GM23338 (cell line): ENCODE measurements at regions not wholly inside any gene's neighbourhood (a gene's known extent, or its start where the extent isn't known, plus 50 kb on each side); places are given as distances from the start of the nearest gene placed in this dataset.

ENCODE experiments used
- ATAC-seq: fragments of 200-7000 bp; cut with Tn5 transposase; 3 replicates; pipeline ENCODE4 v1.9.1; 2020
- DNase-seq: peaks from one replicate; pipeline ENCODE4 v3.0.0-alpha.2; 2015; ENCODE audit warnings: low spot score
- H2AFZ ChIP-seq: fragments of 200-600 bp; sonication (generic); 2 replicates; pipeline ENCODE4 v1.8.0; 2016; ENCODE audit warnings: antibody characterized with exemption, mild to moderate bottlenecking, moderate library complexity
- H3F3A ChIP-seq: fragments of 200-600 bp; sonication (generic); replicated peaks from 2 replicates; pipeline ENCODE4 v1.8.0; 2017; ENCODE audit warnings: antibody characterized with exemption, mixed run types, low read depth
- H3K27ac ChIP-seq: fragments of 200-600 bp; sonication (generic); 2 replicates; pipeline ENCODE4 v1.6.1; 2016; ENCODE audit warnings: low read depth
- H3K27me3 ChIP-seq: fragments of 200-600 bp; sonication (generic); 2 replicates; pipeline ENCODE4 v1.8.0; 2016; ENCODE audit warnings: mild to moderate bottlenecking, mixed run types, moderate library complexity; ENCODE audit not compliant: insufficient read depth
- H3K36me3 ChIP-seq: fragments of 200-600 bp; sonication (generic); 2 replicates; pipeline ENCODE4 v1.8.0; 2016; ENCODE audit warnings: mild to moderate bottlenecking; ENCODE audit not compliant: insufficient read depth
- H3K4me1 ChIP-seq: fragments of 200-600 bp; sonication (generic); 2 replicates; pipeline ENCODE4 v1.8.0; 2016; ENCODE audit warnings: mild to moderate bottlenecking, moderate library complexity; ENCODE audit not compliant: insufficient read depth
- H3K4me2 ChIP-seq: fragments of 200-600 bp; sonication (generic); 2 replicates; pipeline ENCODE4 v1.7.1; 2017; ENCODE audit warnings: mixed run types
- H3K4me3 ChIP-seq: fragments of 200-600 bp; sonication (generic); 2 replicates; pipeline ENCODE4 v1.6.1; 2016; ENCODE audit warnings: mixed run types
- H3K79me2 ChIP-seq: fragments of 200-600 bp; sonication (generic); replicated peaks from 2 replicates; pipeline ENCODE4 v1.8.0; 2017; ENCODE audit warnings: mild to moderate bottlenecking; ENCODE audit not compliant: insufficient read depth
- H3K9me2 ChIP-seq: fragments of 200-600 bp; sonication (generic); 2 replicates; pipeline ENCODE4 v1.8.0; 2017; ENCODE audit not compliant: insufficient read depth
- H4K20me1 ChIP-seq: fragments of 200-600 bp; sonication (generic); replicated peaks from 2 replicates; pipeline ENCODE4 v1.8.0; 2017; ENCODE audit warnings: mild to moderate bottlenecking; ENCODE audit not compliant: insufficient read depth
- H3K27ac Mint-ChIP-seq: 2 replicates; pipeline ENCODE4 v1.8.0; 2020; ENCODE audit warnings: inconsistent platforms, mild to moderate bottlenecking, moderate library complexity, mixed read lengths
- H3K27me3 Mint-ChIP-seq: 3 replicates; pipeline ENCODE4 v1.8.0; 2022; ENCODE audit warnings: low read depth, mild to moderate bottlenecking, moderate library complexity, mixed read lengths, inconsistent platforms; ENCODE audit not compliant: insufficient read depth, poor library complexity
- H3K36me3 Mint-ChIP-seq: 3 replicates; pipeline ENCODE4 v1.8.0; 2021; ENCODE audit warnings: low read depth, mild to moderate bottlenecking, inconsistent platforms, moderate library complexity, mixed read lengths
- H3K4me1 Mint-ChIP-seq: 3 replicates; pipeline ENCODE4 v1.8.0; 2020; ENCODE audit warnings: mild to moderate bottlenecking, inconsistent platforms, mixed read lengths
- H3K4me3 Mint-ChIP-seq: 3 replicates; pipeline ENCODE4 v1.8.0; 2021; ENCODE audit warnings: moderate library complexity, mild to moderate bottlenecking, inconsistent platforms, mixed read lengths
- H3K9me3 Mint-ChIP-seq: 3 replicates; pipeline ENCODE4 v1.8.0; 2020; ENCODE audit warnings: moderate library complexity, mild to moderate bottlenecking, inconsistent platforms, mixed read lengths
- CREB1 ChIP-seq: fragments of 250-450 bp; sonication (Bioruptor Pico); IDR thresholded peaks from 2 replicates; pipeline ENCODE4 v1.5.0; 2020; ENCODE audit warnings: low read depth, mild to moderate bottlenecking, moderate library complexity
- EZH2 ChIP-seq: fragments of 200-600 bp; sonication (generic); IDR thresholded peaks from one replicate; pipeline ENCODE4 v1.8.0; 2017; ENCODE audit warnings: antibody characterized with exemption, mild to moderate bottlenecking, low read depth; ENCODE audit not compliant: unreplicated experiment
- EZH2phosphoT487 ChIP-seq: fragments of 200-600 bp; sonication (generic); IDR thresholded peaks from one replicate; pipeline ENCODE4 v1.8.1; 2018; ENCODE audit warnings: antibody characterized with exemption; ENCODE audit not compliant: unreplicated experiment
- JUNB ChIP-seq: IDR thresholded peaks from one replicate; pipeline ENCODE4 v1.6.1; 2016; ENCODE audit warnings: antibody characterized with exemption; ENCODE audit not compliant: unreplicated experiment
- NANOG ChIP-seq: IDR thresholded peaks from 2 replicates; pipeline ENCODE4 v1.6.1; 2016; ENCODE audit warnings: antibody characterized with exemption, borderline replicate concordance
- POLR2AphosphoS5 ChIP-seq: IDR thresholded peaks from 2 replicates; pipeline ENCODE4 v1.6.1; 2016; ENCODE audit warnings: antibody characterized with exemption, low read depth
- STAT1 ChIP-seq: IDR thresholded peaks from one replicate; pipeline ENCODE4 v1.6.1; 2016; ENCODE audit warnings: antibody characterized with exemption; ENCODE audit not compliant: unreplicated experiment
- ZNF114 ChIP-seq: fragments of 250-450 bp; sonication (Bioruptor Pico); IDR thresholded peaks from 2 replicates; pipeline ENCODE4 v1.5.0; 2020; ENCODE audit warnings: mild to moderate bottlenecking, moderate library complexity
- ZNF331 ChIP-seq: fragments of 250-450 bp; sonication (Bioruptor Pico); IDR thresholded peaks from 2 replicates; pipeline ENCODE4 v1.5.0; 2020; ENCODE audit warnings: low read depth, mild to moderate bottlenecking, moderate library complexity
- TF ChIP-seq, protein P1 (sequence below): IDR thresholded peaks from one replicate; pipeline ENCODE4 v1.6.1; 2018; ENCODE audit warnings: antibody characterized with exemption; ENCODE audit not compliant: unreplicated experiment
- TF ChIP-seq, protein P2 (sequence below), 2 experiments: fragments of 200-600 bp in 1 of 2; sonication (generic) in 1 of 2; conservative IDR thresholded peaks; 2 replicates each; pipeline versions ENCODE4 v1.5.1 to v1.6.1; 2016 to 2017; ENCODE audit warnings: antibody characterized with exemption in 2 of 2, low read depth in 2 of 2, mild to moderate bottlenecking in 2 of 2, moderate library complexity in 1 of 2
- TF ChIP-seq, protein P3 (sequence below): fragments of 250-450 bp; sonication (Bioruptor Pico); IDR thresholded peaks from 2 replicates; pipeline ENCODE4 v1.5.0; 2020; ENCODE audit warnings: mild to moderate bottlenecking, moderate library complexity

DNA sequence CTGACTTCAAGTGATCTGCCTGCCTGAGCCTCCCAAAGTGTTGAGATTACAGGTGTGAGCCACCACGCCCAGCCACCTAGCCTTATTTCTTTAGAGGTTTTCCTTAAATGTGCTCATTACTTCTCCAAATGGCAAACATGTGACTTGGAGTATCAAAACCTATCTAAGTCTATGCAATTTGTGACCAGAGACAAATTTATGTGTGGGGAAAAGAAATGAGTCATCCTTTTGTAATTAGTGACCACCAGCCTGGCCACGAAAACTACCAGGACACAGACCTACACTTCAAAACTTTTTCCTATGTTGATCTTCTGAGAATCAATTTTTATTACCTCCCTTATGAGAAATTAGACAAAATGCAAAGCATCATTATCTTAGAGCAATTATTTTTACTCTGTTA lies 64.6 kb upstream of the OGFRL1 start (continued):
- TF ChIP-seq, protein P1, sequence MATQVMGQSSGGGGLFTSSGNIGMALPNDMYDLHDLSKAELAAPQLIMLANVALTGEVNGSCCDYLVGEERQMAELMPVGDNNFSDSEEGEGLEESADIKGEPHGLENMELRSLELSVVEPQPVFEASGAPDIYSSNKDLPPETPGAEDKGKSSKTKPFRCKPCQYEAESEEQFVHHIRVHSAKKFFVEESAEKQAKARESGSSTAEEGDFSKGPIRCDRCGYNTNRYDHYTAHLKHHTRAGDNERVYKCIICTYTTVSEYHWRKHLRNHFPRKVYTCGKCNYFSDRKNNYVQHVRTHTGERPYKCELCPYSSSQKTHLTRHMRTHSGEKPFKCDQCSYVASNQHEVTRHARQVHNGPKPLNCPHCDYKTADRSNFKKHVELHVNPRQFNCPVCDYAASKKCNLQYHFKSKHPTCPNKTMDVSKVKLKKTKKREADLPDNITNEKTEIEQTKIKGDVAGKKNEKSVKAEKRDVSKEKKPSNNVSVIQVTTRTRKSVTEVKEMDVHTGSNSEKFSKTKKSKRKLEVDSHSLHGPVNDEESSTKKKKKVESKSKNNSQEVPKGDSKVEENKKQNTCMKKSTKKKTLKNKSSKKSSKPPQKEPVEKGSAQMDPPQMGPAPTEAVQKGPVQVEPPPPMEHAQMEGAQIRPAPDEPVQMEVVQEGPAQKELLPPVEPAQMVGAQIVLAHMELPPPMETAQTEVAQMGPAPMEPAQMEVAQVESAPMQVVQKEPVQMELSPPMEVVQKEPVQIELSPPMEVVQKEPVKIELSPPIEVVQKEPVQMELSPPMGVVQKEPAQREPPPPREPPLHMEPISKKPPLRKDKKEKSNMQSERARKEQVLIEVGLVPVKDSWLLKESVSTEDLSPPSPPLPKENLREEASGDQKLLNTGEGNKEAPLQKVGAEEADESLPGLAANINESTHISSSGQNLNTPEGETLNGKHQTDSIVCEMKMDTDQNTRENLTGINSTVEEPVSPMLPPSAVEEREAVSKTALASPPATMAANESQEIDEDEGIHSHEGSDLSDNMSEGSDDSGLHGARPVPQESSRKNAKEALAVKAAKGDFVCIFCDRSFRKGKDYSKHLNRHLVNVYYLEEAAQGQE, result no peak
- TF ChIP-seq NANOG (no peak), CREB1 (CRISPR knock-in tag) (no peak), JUNB (no peak), POLR2AphosphoS5 (no peak), ZNF331 (CRISPR knock-in tag) (no peak)
- TF ChIP-seq, protein P2, sequence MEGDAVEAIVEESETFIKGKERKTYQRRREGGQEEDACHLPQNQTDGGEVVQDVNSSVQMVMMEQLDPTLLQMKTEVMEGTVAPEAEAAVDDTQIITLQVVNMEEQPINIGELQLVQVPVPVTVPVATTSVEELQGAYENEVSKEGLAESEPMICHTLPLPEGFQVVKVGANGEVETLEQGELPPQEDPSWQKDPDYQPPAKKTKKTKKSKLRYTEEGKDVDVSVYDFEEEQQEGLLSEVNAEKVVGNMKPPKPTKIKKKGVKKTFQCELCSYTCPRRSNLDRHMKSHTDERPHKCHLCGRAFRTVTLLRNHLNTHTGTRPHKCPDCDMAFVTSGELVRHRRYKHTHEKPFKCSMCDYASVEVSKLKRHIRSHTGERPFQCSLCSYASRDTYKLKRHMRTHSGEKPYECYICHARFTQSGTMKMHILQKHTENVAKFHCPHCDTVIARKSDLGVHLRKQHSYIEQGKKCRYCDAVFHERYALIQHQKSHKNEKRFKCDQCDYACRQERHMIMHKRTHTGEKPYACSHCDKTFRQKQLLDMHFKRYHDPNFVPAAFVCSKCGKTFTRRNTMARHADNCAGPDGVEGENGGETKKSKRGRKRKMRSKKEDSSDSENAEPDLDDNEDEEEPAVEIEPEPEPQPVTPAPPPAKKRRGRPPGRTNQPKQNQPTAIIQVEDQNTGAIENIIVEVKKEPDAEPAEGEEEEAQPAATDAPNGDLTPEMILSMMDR (conservative IDR thresholded peaks at IDR 0.05; ENCODE audit: low read depth in 2 of 2), result no peak

DNA sequence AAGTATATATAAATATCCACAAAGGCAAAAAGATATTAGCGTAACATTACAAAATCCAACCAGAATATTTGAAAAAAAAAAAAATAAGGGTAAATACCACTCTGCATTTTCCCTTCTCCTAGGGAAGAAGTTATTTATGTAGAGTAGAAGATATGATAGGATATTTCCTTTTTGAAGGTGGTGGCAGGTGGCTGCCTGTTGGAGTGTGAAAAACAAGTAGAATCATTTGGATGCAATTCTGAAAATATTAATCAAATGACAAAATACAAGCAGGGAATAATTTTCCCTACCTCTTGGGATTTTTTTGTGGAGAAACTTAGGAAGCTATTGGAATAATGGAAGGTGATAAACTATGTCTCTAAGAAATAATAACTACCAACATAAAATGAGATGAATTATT lies 62.5 kb upstream of the OGFRL1 start:
- Mint-ChIP-seq H3K4me3 (no peak overlapping the region), H3K4me1 (no peaks in the 10 kb centered on the region), H3K36me3 (no peaks in the 10 kb centered on the region), H3K9me3 (no peaks in the 10 kb centered on the region), H3K27ac (no peak overlapping the region), H3K27me3 (no peaks in the 10 kb centered on the region)
- Histone ChIP-seq H3K4me1 (no peaks in the 10 kb centered on the region), H3K4me3 (no peak overlapping the region), H4K20me1 (no peaks in the 10 kb centered on the region), H3K36me3 (no peaks in the 10 kb centered on the region), H3K79me2 (no peaks in the 10 kb centered on the region), H3F3A (no peaks in the 10 kb centered on the region), H3K27me3 (no peaks in the 10 kb centered on the region), H3K4me2 (no peak overlapping the region), H3K9me2 (no peaks in the 10 kb centered on the region), H3K27ac (no peak overlapping the region), H2AFZ (no peak overlapping the region)
- DNase-seq (no peak), ATAC-seq (no peak)
- TF ChIP-seq EZH2 (no peak), CREB1 (CRISPR knock-in tag) (no peak), EZH2phosphoT487 (no peak), STAT1 (no peak), ZNF331 (CRISPR knock-in tag) (no peak), JUNB (no peak), ZNF114 (CRISPR knock-in tag) (no peak)
- TF ChIP-seq, protein P2 (conservative IDR thresholded peaks at IDR 0.05; ENCODE audit: low read depth in 2 of 2), result no peak
- TF ChIP-seq, protein P3, sequence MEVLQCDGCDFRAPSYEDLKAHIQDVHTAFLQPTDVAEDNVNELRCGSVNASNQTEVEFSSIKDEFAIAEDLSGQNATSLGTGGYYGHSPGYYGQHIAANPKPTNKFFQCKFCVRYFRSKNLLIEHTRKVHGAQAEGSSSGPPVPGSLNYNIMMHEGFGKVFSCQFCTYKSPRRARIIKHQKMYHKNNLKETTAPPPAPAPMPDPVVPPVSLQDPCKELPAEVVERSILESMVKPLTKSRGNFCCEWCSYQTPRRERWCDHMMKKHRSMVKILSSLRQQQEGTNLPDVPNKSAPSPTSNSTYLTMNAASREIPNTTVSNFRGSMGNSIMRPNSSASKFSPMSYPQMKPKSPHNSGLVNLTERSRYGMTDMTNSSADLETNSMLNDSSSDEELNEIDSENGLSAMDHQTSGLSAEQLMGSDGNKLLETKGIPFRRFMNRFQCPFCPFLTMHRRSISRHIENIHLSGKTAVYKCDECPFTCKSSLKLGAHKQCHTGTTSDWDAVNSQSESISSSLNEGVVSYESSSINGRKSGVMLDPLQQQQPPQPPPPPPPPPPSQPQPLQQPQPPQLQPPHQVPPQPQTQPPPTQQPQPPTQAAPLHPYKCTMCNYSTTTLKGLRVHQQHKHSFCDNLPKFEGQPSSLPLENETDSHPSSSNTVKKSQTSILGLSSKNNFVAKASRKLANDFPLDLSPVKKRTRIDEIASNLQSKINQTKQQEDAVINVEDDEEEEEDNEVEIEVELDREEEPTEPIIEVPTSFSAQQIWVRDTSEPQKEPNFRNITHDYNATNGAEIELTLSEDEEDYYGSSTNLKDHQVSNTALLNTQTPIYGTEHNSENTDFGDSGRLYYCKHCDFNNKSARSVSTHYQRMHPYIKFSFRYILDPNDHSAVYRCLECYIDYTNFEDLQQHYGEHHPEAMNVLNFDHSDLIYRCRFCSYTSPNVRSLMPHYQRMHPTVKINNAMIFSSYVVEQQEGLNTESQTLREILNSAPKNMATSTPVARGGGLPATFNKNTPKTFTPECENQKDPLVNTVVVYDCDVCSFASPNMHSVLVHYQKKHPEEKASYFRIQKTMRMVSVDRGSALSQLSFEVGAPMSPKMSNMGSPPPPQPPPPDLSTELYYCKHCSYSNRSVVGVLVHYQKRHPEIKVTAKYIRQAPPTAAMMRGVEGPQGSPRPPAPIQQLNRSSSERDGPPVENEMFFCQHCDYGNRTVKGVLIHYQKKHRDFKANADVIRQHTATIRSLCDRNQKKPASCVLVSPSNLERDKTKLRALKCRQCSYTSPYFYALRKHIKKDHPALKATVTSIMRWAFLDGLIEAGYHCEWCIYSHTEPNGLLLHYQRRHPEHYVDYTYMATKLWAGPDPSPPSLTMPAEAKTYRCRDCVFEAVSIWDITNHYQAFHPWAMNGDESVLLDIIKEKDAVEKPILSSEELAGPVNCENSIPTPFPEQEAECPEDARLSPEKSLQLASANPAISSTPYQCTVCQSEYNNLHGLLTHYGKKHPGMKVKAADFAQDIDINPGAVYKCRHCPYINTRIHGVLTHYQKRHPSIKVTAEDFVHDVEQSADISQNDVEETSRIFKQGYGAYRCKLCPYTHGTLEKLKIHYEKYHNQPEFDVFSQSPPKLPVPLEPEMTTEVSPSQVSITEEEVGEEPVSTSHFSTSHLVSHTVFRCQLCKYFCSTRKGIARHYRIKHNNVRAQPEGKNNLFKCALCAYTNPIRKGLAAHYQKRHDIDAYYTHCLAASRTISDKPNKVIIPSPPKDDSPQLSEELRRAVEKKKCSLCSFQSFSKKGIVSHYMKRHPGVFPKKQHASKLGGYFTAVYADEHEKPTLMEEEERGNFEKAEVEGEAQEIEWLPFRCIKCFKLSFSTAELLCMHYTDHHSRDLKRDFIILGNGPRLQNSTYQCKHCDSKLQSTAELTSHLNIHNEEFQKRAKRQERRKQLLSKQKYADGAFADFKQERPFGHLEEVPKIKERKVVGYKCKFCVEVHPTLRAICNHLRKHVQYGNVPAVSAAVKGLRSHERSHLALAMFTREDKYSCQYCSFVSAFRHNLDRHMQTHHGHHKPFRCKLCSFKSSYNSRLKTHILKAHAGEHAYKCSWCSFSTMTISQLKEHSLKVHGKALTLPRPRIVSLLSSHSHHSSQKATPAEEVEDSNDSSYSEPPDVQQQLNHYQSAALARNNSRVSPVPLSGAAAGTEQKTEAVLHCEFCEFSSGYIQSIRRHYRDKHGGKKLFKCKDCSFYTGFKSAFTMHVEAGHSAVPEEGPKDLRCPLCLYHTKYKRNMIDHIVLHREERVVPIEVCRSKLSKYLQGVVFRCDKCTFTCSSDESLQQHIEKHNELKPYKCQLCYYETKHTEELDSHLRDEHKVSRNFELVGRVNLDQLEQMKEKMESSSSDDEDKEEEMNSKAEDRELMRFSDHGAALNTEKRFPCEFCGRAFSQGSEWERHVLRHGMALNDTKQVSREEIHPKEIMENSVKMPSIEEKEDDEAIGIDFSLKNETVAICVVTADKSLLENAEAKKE (CRISPR knock-in tag), result no peak
